Neural cell (in vitro differentiated cells): ENCODE measurements at regions not wholly inside any gene's neighbourhood (a gene's known extent, or its start where the extent isn't known, plus 50 kb on each side); places are given as distances from the start of the nearest gene placed in this dataset.

Source experiments
- H2AFZ ChIP-seq: fragments of 200-600, 300-800 bp; sonication (generic), shearing (Covaris generic); 2 replicates; pipeline ENCODE4 v1.6.0; 2014; ENCODE audit warnings: low read depth, mild to moderate bottlenecking, antibody characterized with exemption, low read length, moderate library complexity
- H3F3A ChIP-seq: fragments of 200-600 bp; shearing (Covaris generic); 2 replicates; pipeline ENCODE4 v1.6.1; 2016; ENCODE audit warnings: mild to moderate bottlenecking, moderate library complexity, mixed read lengths, antibody characterized with exemption, low read length; ENCODE audit not compliant: insufficient read depth, poor library complexity, severe bottlenecking
- H3K27ac ChIP-seq: fragments of 200-600, 300-800 bp; sonication (generic), shearing (Covaris generic); 2 replicates; pipeline ENCODE4 v1.5.1; 2014; ENCODE audit warnings: mild to moderate bottlenecking, low read length, moderate library complexity
- H3K27me3 ChIP-seq: fragments of 300-800, 200-600 bp; sonication (generic), shearing (Covaris generic); 2 replicates; pipeline ENCODE4 v1.6.0; 2014; ENCODE audit warnings: mild to moderate bottlenecking, low read depth, low read length, moderate library complexity; ENCODE audit not compliant: insufficient read depth
- H3K36me3 ChIP-seq: fragments of 300-800, 200-600 bp; sonication (generic), shearing (Covaris generic); 2 replicates; pipeline ENCODE4 v1.5.1; 2014; ENCODE audit warnings: mild to moderate bottlenecking, antibody characterized with exemption, low read length, moderate library complexity; ENCODE audit not compliant: insufficient read depth
- H3K4me2 ChIP-seq: fragments of 300-800, 200-600 bp; sonication (generic), shearing (Covaris generic); 2 replicates; pipeline ENCODE4 v1.6.0; 2014; ENCODE audit warnings: mild to moderate bottlenecking, low read length
- H3K4me3 ChIP-seq: fragments of 300-800, 200-600 bp; sonication (generic), shearing (Covaris generic); 2 replicates; pipeline ENCODE4 v1.5.1; 2014; ENCODE audit warnings: mild to moderate bottlenecking, low read length, moderate library complexity
- H3K79me2 ChIP-seq: fragments of 200-600 bp; shearing (Covaris generic); replicated peaks from 2 replicates; pipeline ENCODE4 v1.6.0; 2014; ENCODE audit warnings: mild to moderate bottlenecking, low read length, moderate library complexity; ENCODE audit not compliant: insufficient read depth
- H3K9ac ChIP-seq: fragments of 300-800, 200-600 bp; sonication (generic), shearing (Covaris generic); 2 replicates; pipeline ENCODE4 v1.6.1; 2016; ENCODE audit warnings: mild to moderate bottlenecking, low read length, mixed read lengths
- H3K9me2 ChIP-seq: fragments of 200-600 bp; shearing (Covaris generic); 2 replicates; pipeline ENCODE4 v1.6.1; 2016; ENCODE audit warnings: mild to moderate bottlenecking, low read length, mixed read lengths; ENCODE audit not compliant: insufficient read depth
- H3K9me3 ChIP-seq: fragments of 200-600, 300-800 bp; sonication (generic), shearing (Covaris generic); 2 replicates; pipeline ENCODE4 v1.6.1; 2016; ENCODE audit warnings: mild to moderate bottlenecking, mixed run types, low read length, moderate library complexity, mixed read lengths
- H4K20me1 ChIP-seq: fragments of 200-600 bp; shearing (Covaris generic); 2 replicates; pipeline ENCODE4 v1.6.1; 2016; ENCODE audit warnings: mild to moderate bottlenecking, mixed run types; ENCODE audit not compliant: insufficient read depth
- EP300 ChIP-seq: fragments of 450-650 bp; conservative IDR thresholded peaks from 2 replicates; pipeline ENCODE4 v1.6.1; 2014; ENCODE audit warnings: antibody characterized with exemption, mild to moderate bottlenecking, moderate library complexity; ENCODE audit not compliant: poor library complexity, severe bottlenecking
- EZH2 ChIP-seq: fragments of 200-600, 300-800 bp; shearing (Covaris generic), sonication (generic); IDR thresholded peaks from 2 replicates; pipeline ENCODE4 v1.6.1; 2014; ENCODE audit warnings: antibody characterized with exemption, low read length, borderline replicate concordance, mild to moderate bottlenecking; ENCODE audit not compliant: insufficient read depth, poor library complexity, severe bottlenecking
- MXI1 ChIP-seq: fragments of 450-650 bp; conservative IDR thresholded peaks from 2 replicates; pipeline ENCODE4 v1.6.1; 2014; ENCODE audit warnings: antibody characterized with exemption, mild to moderate bottlenecking; ENCODE audit not compliant: poor library complexity, severe bottlenecking
- POLR2AphosphoS5 ChIP-seq: IDR thresholded peaks from 2 replicates; pipeline ENCODE4 v1.6.1; 2012
- RAD21 ChIP-seq: fragments of 450-650 bp; conservative IDR thresholded peaks from 2 replicates; pipeline ENCODE4 v1.6.1; 2014; ENCODE audit warnings: antibody characterized with exemption, mild to moderate bottlenecking, moderate library complexity
- SMC3 ChIP-seq: fragments of 450-650 bp; conservative IDR thresholded peaks from 2 replicates; pipeline ENCODE4 v1.6.1; 2014; ENCODE audit warnings: antibody characterized with exemption, mild to moderate bottlenecking, moderate library complexity; ENCODE audit not compliant: poor library complexity
- TAF1 ChIP-seq: IDR thresholded peaks from 2 replicates; pipeline ENCODE4 v1.6.1; 2012; ENCODE audit warnings: low read depth
- TF ChIP-seq, protein P1 (sequence below): fragments of 450-650 bp; IDR thresholded peaks from 2 replicates; pipeline ENCODE4 v1.5.1; 2014; ENCODE audit warnings: antibody characterized with exemption, mild to moderate bottlenecking, moderate library complexity; ENCODE audit not compliant: poor library complexity, severe bottlenecking
- TF ChIP-seq, protein P2 (sequence below): IDR thresholded peaks from 2 replicates; pipeline ENCODE4 v1.6.1; 2012; ENCODE audit warnings: borderline replicate concordance

DNA sequence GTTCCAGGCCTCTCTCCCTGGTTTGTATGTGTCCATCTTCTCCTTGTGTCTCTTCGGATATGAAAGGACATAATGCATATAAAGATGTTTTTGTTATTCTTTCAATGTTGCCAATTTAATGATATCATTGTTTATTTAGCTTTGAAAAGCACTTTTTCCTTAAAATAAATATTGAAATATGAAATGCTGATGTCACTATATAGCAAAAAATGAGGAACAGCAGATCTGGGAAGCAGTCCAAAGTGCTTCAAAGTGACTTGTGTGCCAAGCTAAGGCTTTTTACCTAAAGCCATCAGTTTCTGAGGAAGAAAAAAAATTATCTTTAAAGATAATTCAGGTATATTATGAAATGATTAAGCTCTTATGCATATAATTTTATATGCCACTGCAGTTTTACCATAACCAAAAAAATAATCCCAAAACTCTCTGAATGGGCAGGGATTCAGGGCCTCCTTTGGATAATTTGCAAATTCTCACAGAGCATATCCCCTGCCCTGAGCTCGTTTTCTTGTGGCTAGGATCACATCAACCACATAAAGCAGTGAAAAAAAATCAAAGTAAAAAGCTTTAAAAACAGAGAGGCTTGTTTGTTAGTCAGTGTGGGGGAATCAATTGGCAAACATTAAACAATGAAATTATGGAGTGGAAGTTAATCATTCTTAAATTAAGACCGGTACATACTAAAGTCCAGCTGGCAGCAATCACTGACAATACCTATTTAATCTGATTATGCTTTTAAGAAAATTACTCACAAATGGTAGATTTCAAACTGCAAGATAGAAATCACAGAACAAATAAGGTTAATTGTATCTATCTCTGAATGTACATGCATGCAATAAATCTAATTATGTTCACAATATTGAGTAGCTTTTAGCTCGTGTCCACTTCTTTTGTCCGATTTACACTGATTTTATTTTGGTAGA lies 1027.9 kb upstream of the ADGRB3 start:
- Histone ChIP-seq H3K36me3 (no peaks in the 10 kb centered on the region), H3K79me2 (no peaks in the 10 kb centered on the region), H3K4me3 (no peak overlapping the region), H3K9me2 (no peaks in the 10 kb centered on the region), H3K9ac (no peak overlapping the region), H3K27me3 (no peaks in the 10 kb centered on the region), H3K4me2 (no peak overlapping the region), H3K27ac (no peak overlapping the region), H3K9me3 (no peaks in the 10 kb centered on the region), H4K20me1 (no peaks in the 10 kb centered on the region), H2AFZ (no peak overlapping the region), H3F3A (no peaks in the 10 kb centered on the region)
- TF ChIP-seq EZH2 = no peak
- TF ChIP-seq EP300 = no peak
- no peak for TF ChIP-seq RAD21
- no peak for TF ChIP-seq MXI1
- TF ChIP-seq POLR2AphosphoS5 = no peak
- TF ChIP-seq, protein P1, sequence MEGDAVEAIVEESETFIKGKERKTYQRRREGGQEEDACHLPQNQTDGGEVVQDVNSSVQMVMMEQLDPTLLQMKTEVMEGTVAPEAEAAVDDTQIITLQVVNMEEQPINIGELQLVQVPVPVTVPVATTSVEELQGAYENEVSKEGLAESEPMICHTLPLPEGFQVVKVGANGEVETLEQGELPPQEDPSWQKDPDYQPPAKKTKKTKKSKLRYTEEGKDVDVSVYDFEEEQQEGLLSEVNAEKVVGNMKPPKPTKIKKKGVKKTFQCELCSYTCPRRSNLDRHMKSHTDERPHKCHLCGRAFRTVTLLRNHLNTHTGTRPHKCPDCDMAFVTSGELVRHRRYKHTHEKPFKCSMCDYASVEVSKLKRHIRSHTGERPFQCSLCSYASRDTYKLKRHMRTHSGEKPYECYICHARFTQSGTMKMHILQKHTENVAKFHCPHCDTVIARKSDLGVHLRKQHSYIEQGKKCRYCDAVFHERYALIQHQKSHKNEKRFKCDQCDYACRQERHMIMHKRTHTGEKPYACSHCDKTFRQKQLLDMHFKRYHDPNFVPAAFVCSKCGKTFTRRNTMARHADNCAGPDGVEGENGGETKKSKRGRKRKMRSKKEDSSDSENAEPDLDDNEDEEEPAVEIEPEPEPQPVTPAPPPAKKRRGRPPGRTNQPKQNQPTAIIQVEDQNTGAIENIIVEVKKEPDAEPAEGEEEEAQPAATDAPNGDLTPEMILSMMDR = no peak
- TF ChIP-seq SMC3 = no peak
- TF ChIP-seq, protein P2, sequence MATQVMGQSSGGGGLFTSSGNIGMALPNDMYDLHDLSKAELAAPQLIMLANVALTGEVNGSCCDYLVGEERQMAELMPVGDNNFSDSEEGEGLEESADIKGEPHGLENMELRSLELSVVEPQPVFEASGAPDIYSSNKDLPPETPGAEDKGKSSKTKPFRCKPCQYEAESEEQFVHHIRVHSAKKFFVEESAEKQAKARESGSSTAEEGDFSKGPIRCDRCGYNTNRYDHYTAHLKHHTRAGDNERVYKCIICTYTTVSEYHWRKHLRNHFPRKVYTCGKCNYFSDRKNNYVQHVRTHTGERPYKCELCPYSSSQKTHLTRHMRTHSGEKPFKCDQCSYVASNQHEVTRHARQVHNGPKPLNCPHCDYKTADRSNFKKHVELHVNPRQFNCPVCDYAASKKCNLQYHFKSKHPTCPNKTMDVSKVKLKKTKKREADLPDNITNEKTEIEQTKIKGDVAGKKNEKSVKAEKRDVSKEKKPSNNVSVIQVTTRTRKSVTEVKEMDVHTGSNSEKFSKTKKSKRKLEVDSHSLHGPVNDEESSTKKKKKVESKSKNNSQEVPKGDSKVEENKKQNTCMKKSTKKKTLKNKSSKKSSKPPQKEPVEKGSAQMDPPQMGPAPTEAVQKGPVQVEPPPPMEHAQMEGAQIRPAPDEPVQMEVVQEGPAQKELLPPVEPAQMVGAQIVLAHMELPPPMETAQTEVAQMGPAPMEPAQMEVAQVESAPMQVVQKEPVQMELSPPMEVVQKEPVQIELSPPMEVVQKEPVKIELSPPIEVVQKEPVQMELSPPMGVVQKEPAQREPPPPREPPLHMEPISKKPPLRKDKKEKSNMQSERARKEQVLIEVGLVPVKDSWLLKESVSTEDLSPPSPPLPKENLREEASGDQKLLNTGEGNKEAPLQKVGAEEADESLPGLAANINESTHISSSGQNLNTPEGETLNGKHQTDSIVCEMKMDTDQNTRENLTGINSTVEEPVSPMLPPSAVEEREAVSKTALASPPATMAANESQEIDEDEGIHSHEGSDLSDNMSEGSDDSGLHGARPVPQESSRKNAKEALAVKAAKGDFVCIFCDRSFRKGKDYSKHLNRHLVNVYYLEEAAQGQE = no peak

DNA sequence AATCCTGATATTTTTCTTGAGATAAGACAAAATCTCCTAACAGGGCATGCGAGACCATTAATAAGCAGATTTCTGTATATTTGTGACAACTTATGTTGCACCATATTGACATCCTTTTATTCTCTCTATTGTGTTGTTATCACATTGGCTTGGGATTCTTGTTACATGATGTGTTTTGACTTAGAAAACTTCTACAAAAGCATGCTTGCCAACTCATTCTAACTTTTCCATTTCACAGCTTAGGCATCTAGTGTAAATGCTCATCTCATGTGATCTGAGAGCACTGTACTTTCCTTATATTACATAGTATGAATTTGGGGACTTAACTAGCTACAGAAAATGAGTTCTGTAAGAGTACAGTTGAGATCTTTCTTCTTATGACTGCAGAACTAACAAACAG lies 1040.7 kb upstream of the ADGRB3 start:
- TF ChIP-seq, protein P2 = no peak
- TF ChIP-seq MXI1 (no peak), RAD21 (no peak), EZH2 (no peak), SMC3 (no peak), EP300 (no peak), POLR2AphosphoS5 (no peak), TAF1 (no peak)
- TF ChIP-seq, protein P1 = no peak
- H3K79me2 ChIP-seq = no peaks in the 10 kb centered on the region
- no peaks in the 10 kb centered on the region for H4K20me1 ChIP-seq
- H3K4me2 ChIP-seq = no peak overlapping the region
- no peak overlapping the region for H3K9ac ChIP-seq
- H3K27me3 ChIP-seq = no peaks in the 10 kb centered on the region
- no peaks in the 10 kb centered on the region for H3K9me2 ChIP-seq
- H3K9me3 ChIP-seq = no peaks in the 10 kb centered on the region
- no peak overlapping the region for H2AFZ ChIP-seq
- H3K4me3 ChIP-seq = no peak overlapping the region
- no peak overlapping the region for H3K27ac ChIP-seq
- H3K36me3 ChIP-seq = no peaks in the 10 kb centered on the region
- no peaks in the 10 kb centered on the region for H3F3A ChIP-seq
